ENCODE measurements at regions not wholly inside any gene's neighbourhood (a gene's known extent, or its start where the extent isn't known, plus 50 kb on each side); places are given as distances from the start of the nearest gene placed in this dataset.

- TF ChIP-seq POLR2A (IDR thresholded peaks at IDR 0.05) = no peak
- no peak for TF ChIP-seq POLR2AphosphoS5 (IDR thresholded peaks at IDR 0.05)
- TF ChIP-seq, protein P1, sequence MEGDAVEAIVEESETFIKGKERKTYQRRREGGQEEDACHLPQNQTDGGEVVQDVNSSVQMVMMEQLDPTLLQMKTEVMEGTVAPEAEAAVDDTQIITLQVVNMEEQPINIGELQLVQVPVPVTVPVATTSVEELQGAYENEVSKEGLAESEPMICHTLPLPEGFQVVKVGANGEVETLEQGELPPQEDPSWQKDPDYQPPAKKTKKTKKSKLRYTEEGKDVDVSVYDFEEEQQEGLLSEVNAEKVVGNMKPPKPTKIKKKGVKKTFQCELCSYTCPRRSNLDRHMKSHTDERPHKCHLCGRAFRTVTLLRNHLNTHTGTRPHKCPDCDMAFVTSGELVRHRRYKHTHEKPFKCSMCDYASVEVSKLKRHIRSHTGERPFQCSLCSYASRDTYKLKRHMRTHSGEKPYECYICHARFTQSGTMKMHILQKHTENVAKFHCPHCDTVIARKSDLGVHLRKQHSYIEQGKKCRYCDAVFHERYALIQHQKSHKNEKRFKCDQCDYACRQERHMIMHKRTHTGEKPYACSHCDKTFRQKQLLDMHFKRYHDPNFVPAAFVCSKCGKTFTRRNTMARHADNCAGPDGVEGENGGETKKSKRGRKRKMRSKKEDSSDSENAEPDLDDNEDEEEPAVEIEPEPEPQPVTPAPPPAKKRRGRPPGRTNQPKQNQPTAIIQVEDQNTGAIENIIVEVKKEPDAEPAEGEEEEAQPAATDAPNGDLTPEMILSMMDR (IDR thresholded peaks at IDR 0.05) = no peak
- TF ChIP-seq EP300 (IDR thresholded peaks at IDR 0.05) = no peak
- Histone ChIP-seq H3K27me3 (no peaks in the 10 kb centered on the region), H3K4me1 (no peaks in the 10 kb centered on the region), H3K9me3 (no peaks in the 10 kb centered on the region), H3K4me3 (no peak overlapping the region), H3K36me3 (no peaks in the 10 kb centered on the region), H3K27ac (no peak overlapping the region)
- 79 to 85% methylated on average over 4 of the region's 4 CpGs for WGBS, 2 donors
- DNase-seq (no peak), ATAC-seq (ENCODE audit: low FRiP score in 2 of 2) (no peak)
Observed at GRCh38 chr10:107986571-107986970, 822.1 kb upstream of the SORCS1 start.

GRCh38 chr10:107984581-107984980, 820.1 kb upstream of the SORCS1 start:
- Histone ChIP-seq H3K4me3 (no peak overlapping the region), H3K36me3 (no peaks in the 10 kb centered on the region), H3K9me3 (no peaks in the 10 kb centered on the region), H3K4me1 (no peaks in the 10 kb centered on the region), H3K27me3 (no peaks in the 10 kb centered on the region), H3K27ac (no peak overlapping the region)
- DNase-seq = no peak
- TF ChIP-seq, protein P1 (IDR thresholded peaks at IDR 0.05) = no peak
- no peak for TF ChIP-seq EP300 (IDR thresholded peaks at IDR 0.05)
- TF ChIP-seq POLR2A (IDR thresholded peaks at IDR 0.05) = no peak
- no peak for TF ChIP-seq POLR2AphosphoS5 (IDR thresholded peaks at IDR 0.05)
- no peak for ATAC-seq (ENCODE audit: low FRiP score in 2 of 2)
- 89 to 94% methylated on average over 3 of the region's 3 CpGs for WGBS, 2 donors

DNA sequence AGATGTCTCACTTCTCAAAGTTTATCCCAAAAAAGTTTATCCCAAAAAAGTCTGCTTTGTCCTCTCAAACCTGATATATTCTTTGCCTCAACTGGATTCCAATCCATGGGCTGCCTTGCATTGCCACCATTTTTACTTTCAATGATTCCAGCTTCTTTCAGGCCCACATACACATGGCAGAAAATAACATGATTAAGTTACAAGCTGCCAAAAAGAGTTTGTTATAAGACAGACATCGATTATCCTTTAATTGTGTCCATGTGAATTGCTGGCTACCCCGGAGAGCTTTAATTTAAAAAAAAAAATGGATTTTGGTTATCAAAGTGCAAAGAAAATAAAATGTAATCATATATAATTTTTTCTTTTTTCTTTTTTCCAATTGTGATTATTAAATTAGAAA, 819.6 kb upstream of the SORCS1 start:
- 92 to 93% methylated on average over 2 of the region's 2 CpGs for WGBS, 2 donors
- Histone ChIP-seq H3K9me3 (no peaks in the 10 kb centered on the region), H3K4me1 (no peaks in the 10 kb centered on the region), H3K27ac (no peak overlapping the region), H3K36me3 (no peaks in the 10 kb centered on the region), H3K4me3 (no peak overlapping the region), H3K27me3 (no peaks in the 10 kb centered on the region)
- no peak for ATAC-seq (ENCODE audit: low FRiP score in 2 of 2)
- no peak for DNase-seq
- TF ChIP-seq, protein P1 (IDR thresholded peaks at IDR 0.05) = no peak
- TF ChIP-seq POLR2AphosphoS5 (IDR thresholded peaks at IDR 0.05) = no peak
- no peak for TF ChIP-seq POLR2A (IDR thresholded peaks at IDR 0.05)
- no peak for TF ChIP-seq EP300 (IDR thresholded peaks at IDR 0.05)

- H3K4me1 ChIP-seq = no peaks in the 10 kb centered on the region
Observed at GRCh38 chr10:107978455-107978854, 813.9 kb upstream of the SORCS1 start.

GRCh38 chr10:107971973-107972372, 807.5 kb upstream of the SORCS1 start:
- Histone ChIP-seq H3K36me3 (no peaks in the 10 kb centered on the region), H3K4me3 (no peak overlapping the region), H3K27ac (no peak overlapping the region), H3K27me3 (no peaks in the 10 kb centered on the region), H3K9me3 (no peaks in the 10 kb centered on the region), H3K4me1 (no peaks in the 10 kb centered on the region)
- no peak for TF ChIP-seq POLR2A (IDR thresholded peaks at IDR 0.05)
- no peak for TF ChIP-seq POLR2AphosphoS5 (IDR thresholded peaks at IDR 0.05)
- TF ChIP-seq, protein P1 (IDR thresholded peaks at IDR 0.05) = no peak
- TF ChIP-seq EP300 (IDR thresholded peaks at IDR 0.05) = no peak
- DNase-seq (no peak), ATAC-seq (ENCODE audit: low FRiP score in 2 of 2) (no peak)
- WGBS, 2 donors = 36 to 64% methylated on average over 1 of the region's 1 CpG

More at GRCh38 chr10:107978455-107978854, 813.9 kb upstream of the SORCS1 start:
- Histone ChIP-seq H3K9me3 (no peaks in the 10 kb centered on the region), H3K27ac (no peak overlapping the region), H3K27me3 (no peaks in the 10 kb centered on the region), H3K4me3 (no peak overlapping the region), H3K36me3 (no peaks in the 10 kb centered on the region)
- DNase-seq (no peak), ATAC-seq (ENCODE audit: low FRiP score in 2 of 2) (no peak)
- no peak for TF ChIP-seq EP300 (IDR thresholded peaks at IDR 0.05)
- TF ChIP-seq POLR2AphosphoS5 (IDR thresholded peaks at IDR 0.05) = no peak
- TF ChIP-seq POLR2A (IDR thresholded peaks at IDR 0.05) = no peak
- TF ChIP-seq, protein P1 (IDR thresholded peaks at IDR 0.05) = no peak
- WGBS, 2 donors = 90 to 92% methylated on average over 5 of the region's 5 CpGs

Data from upper lobe of left lung (tissue), 6 donors.